GM12878 (cell line): ENCODE measurements at regions not wholly inside any gene's neighbourhood (a gene's known extent, or its start where the extent isn't known, plus 50 kb on each side); places are given as distances from the start of the nearest gene placed in this dataset.

Source experiments
- ATAC-seq: fragments of 200-7000 bp; cut with Tn5 transposase; 3 replicates; pipeline ENCODE4 v1.9.1; 2020; ENCODE audit warnings: mild to moderate bottlenecking, moderate library complexity
- BruUV-seq: library from RNA; stranded (reverse); fragments of 400-500 nt; replicated peaks from 2 replicates; lab custom pipeline; 2021; lab: Mats Ljungman, UMichigan
- CTCF ChIA-PET: fragments of 300-600 bp; sonication (Branson Sonifier 250); formaldehyde crosslinking; extraction: SDS; loops from one replicate; lab custom pipeline; 2021; ENCODE audit warnings: inconsistent platforms; lab: Yijun Ruan, JAX
- POLR2A ChIA-PET: fragments of 350-600 bp; formaldehyde crosslinking; extraction: SDS; loops from one replicate; lab custom pipeline; 2021; ENCODE audit warnings: inconsistent platforms; lab: Charles Lee
- RAD21 ChIA-PET: fragments of 300-600 bp; sonication (Branson Sonifier 250); formaldehyde crosslinking; loops from one replicate; lab custom pipeline; 2023; ENCODE audit warnings: antibody characterized with exemption; ENCODE audit not compliant: unreplicated experiment; lab: Charles Lee
- SMC1A ChIA-PET: fragments of 300-600 bp; sonication (Branson Sonifier 250); formaldehyde crosslinking; loops from one replicate; lab custom pipeline; 2023; ENCODE audit not compliant: unreplicated experiment, uncharacterized antibody; lab: Charles Lee
- DNase-seq: peaks from one replicate; pipeline ENCODE4 v3.0.0-alpha.2; 2011; ENCODE audit warnings: low read depth, low spot score
- FAIRE-seq: peaks from 3 replicates; lab custom pipeline; 2011; peaks lifted over from hg19 to GRCh38; lab: Jason Lieb, UNC
- H2AFZ ChIP-seq: 2 replicates; pipeline ENCODE4 v1.6.0; 2011; ENCODE audit warnings: low read depth, low read length, control low read depth; ENCODE audit not compliant: control insufficient read depth
- H3K27ac ChIP-seq: 2 replicates; pipeline ENCODE4 v1.5.1; 2011; ENCODE audit warnings: control low read depth; ENCODE audit not compliant: control insufficient read depth, insufficient read depth
- H3K27me3 ChIP-seq, 2 experiments: replicated peaks in 1 of 2; 2 replicates each; pipeline versions ENCODE4 v1.6.0 to v1.6.1; 2011; ENCODE audit warnings: low read length in 1 of 2; ENCODE audit not compliant: control insufficient read depth in 2 of 2, insufficient read depth in 2 of 2
- H3K36me3 ChIP-seq, 2 experiments: 2 replicates each; pipeline ENCODE4 v1.5.1; 2011; ENCODE audit warnings: low read length in 1 of 2; ENCODE audit not compliant: control insufficient read depth in 2 of 2, insufficient read depth in 2 of 2
- H3K4me1 ChIP-seq: 2 replicates; pipeline ENCODE4 v1.6.1; 2011; ENCODE audit warnings: mild to moderate bottlenecking, low read length, moderate library complexity, mixed read lengths; ENCODE audit not compliant: control insufficient read depth, insufficient read depth
- H3K4me2 ChIP-seq: 2 replicates; pipeline ENCODE4 v1.6.0; 2011; ENCODE audit warnings: control low read depth; ENCODE audit not compliant: control insufficient read depth, insufficient read depth
- H3K4me3 ChIP-seq: fragments of 200-600 bp; sonication (generic); 2 replicates; pipeline ENCODE4 v1.5.1; 2016
- H3K79me2 ChIP-seq: 2 replicates; pipeline ENCODE4 v1.6.0; 2011; ENCODE audit warnings: low read length; ENCODE audit not compliant: control insufficient read depth, insufficient read depth
- H3K9ac ChIP-seq: 2 replicates; pipeline ENCODE4 v1.8.0; 2011; ENCODE audit warnings: low read length, control low read depth, mixed read lengths; ENCODE audit not compliant: control insufficient read depth, insufficient read depth
- H3K9me3 ChIP-seq: replicated peaks from 3 replicates; pipeline ENCODE4 v1.5.1; 2011; ENCODE audit warnings: mild to moderate bottlenecking, low read length; ENCODE audit not compliant: control insufficient read depth, insufficient read depth
- H4K20me1 ChIP-seq: 2 replicates; pipeline ENCODE4 v1.6.0; 2011; ENCODE audit not compliant: control insufficient read depth, insufficient read depth
- ATF2 ChIP-seq: IDR thresholded peaks from 2 replicates; pipeline ENCODE4 v1.6.1; 2012; ENCODE audit warnings: low read length, inconsistent platforms
- CHD2 ChIP-seq: IDR thresholded peaks from 2 replicates; pipeline ENCODE4 v1.6.1; 2011; ENCODE audit warnings: low read depth, low read length, improper control_type of control experiment, borderline replicate concordance
- FOXM1 ChIP-seq: IDR thresholded peaks from 2 replicates; pipeline ENCODE4 v1.6.1; 2012; ENCODE audit warnings: low read depth, mild to moderate bottlenecking, inconsistent platforms, low read length, moderate library complexity
- GABPA ChIP-seq: IDR thresholded peaks from 2 replicates; pipeline ENCODE4 v1.6.1; 2014; ENCODE audit warnings: antibody characterized with exemption, low read depth, mild to moderate bottlenecking, inconsistent platforms
- KDM1A ChIP-seq: fragments of 200-600 bp; sonication (generic); IDR thresholded peaks from 2 replicates; pipeline ENCODE4 v1.6.1; 2016; ENCODE audit warnings: borderline replicate concordance
- NFIC ChIP-seq: IDR thresholded peaks from 2 replicates; pipeline ENCODE4 v1.6.1; 2012; ENCODE audit warnings: low read depth, mild to moderate bottlenecking, inconsistent platforms, low read length, moderate library complexity
- NFYB ChIP-seq: IDR thresholded peaks from 2 replicates; pipeline ENCODE4 v1.6.1; 2011; ENCODE audit warnings: low read depth, mild to moderate bottlenecking, low read length, improper control_type of control experiment, moderate library complexity; ENCODE audit not compliant: insufficient read depth
- NR2C2 ChIP-seq: IDR thresholded peaks from 2 replicates; pipeline ENCODE4 v1.6.1; 2011; ENCODE audit warnings: borderline replicate concordance, low read depth; ENCODE audit not compliant: control insufficient read depth, insufficient read length
- NRF1 ChIP-seq: conservative IDR thresholded peaks from 2 replicates; pipeline ENCODE4 v1.6.1; 2011; ENCODE audit warnings: mild to moderate bottlenecking, low read depth, low read length, improper control_type of control experiment
- RCOR1 ChIP-seq: conservative IDR thresholded peaks from 2 replicates; pipeline ENCODE4 v1.6.1; 2012; ENCODE audit warnings: low read depth, low read length, improper control_type of control experiment
- REST ChIP-seq: IDR thresholded peaks from 2 replicates; pipeline ENCODE4 v1.6.1; 2012; ENCODE audit warnings: mild to moderate bottlenecking, low read depth, low read length
- TAF1 ChIP-seq: IDR thresholded peaks from 2 replicates; pipeline ENCODE4 v1.6.1; 2011; ENCODE audit warnings: mild to moderate bottlenecking, low read depth, low read length, borderline replicate concordance
- TCF12 ChIP-seq: IDR thresholded peaks from 2 replicates; pipeline ENCODE4 v1.6.1; 2011; ENCODE audit warnings: low read depth, mild to moderate bottlenecking, low read length
- USF1 ChIP-seq: IDR thresholded peaks from 2 replicates; pipeline ENCODE4 v1.6.1; 2011; ENCODE audit warnings: borderline replicate concordance, low read depth, mild to moderate bottlenecking, moderate library complexity, mixed read lengths, low read length; ENCODE audit not compliant: insufficient read depth; ENCODE audit errors: extremely low read length
- ZBED1 ChIP-seq: IDR thresholded peaks from 2 replicates; pipeline ENCODE4 v1.6.1; 2016; ENCODE audit warnings: borderline replicate concordance
- ZBTB4 ChIP-seq: fragments of 450-650 bp; formaldehyde crosslinking; IDR thresholded peaks from 2 replicates; pipeline ENCODE4 v1.4.0; 2022; ENCODE audit warnings: mild to moderate bottlenecking, moderate library complexity
- ZSCAN29 ChIP-seq: fragments of 450-650 bp; IDR thresholded peaks from 2 replicates; pipeline ENCODE4 v1.6.1; 2017; ENCODE audit warnings: mild to moderate bottlenecking, moderate library complexity
- WGBS: methylation state at CpG from one replicate; pipeline ENCODE4 v1.1.6; 2016; ENCODE audit warnings: low lambda C conversion rate; ENCODE audit not compliant: insufficient replicate concordance, insufficient coverage; ENCODE audit errors: missing lambda C conversion rate; 5-methylcytosine and 5-hydroxymethylcytosine counted together
- in situ Hi-C: fragments of 300-500 bp; cut with MboI; formaldehyde crosslinking; loops from 9 replicates; pipeline ENCODE4 v1.14.3; 2018; ENCODE audit warnings: mixed read lengths
- intact Hi-C: fragments of 100-400 bp; cut with micrococcal nuclease; formaldehyde crosslinking; loops from one replicate; pipeline ENCODE4 v1.14.2; 2022; ENCODE audit not compliant: unreplicated experiment

- ChIA-PET SMC1A (no interaction called here), POLR2A (no interaction called here), CTCF (no interaction called here), RAD21 (no interaction called here)
- FAIRE-seq (no peak), ATAC-seq (no peak), DNase-seq (no peak)
- H4K20me1 ChIP-seq = no peaks in the 10 kb centered on the region
- no peaks in the 10 kb centered on the region for H3K27me3 ChIP-seq
- H3K4me1 ChIP-seq = no peaks in the 10 kb centered on the region
- H3K9me3 ChIP-seq = no peaks in the 10 kb centered on the region
- H2AFZ ChIP-seq = no peak overlapping the region
- H3K4me2 ChIP-seq = no peak overlapping the region
- no TSS peak for BruUV-seq
- in situ Hi-C loops (no loop called here), intact Hi-C loops (no loop called here)
- WGBS = 13% methylated on average over 7 of the region's 7 CpGs
- H3K27ac ChIP-seq = no peak overlapping the region
- no peaks in the 10 kb centered on the region for H3K79me2 ChIP-seq
- no peak overlapping the region for H3K9ac ChIP-seq
- no peaks in the 10 kb centered on the region for H3K36me3 ChIP-seq
- no peak overlapping the region for H3K4me3 ChIP-seq
- TF ChIP-seq ZBTB4 = no peak
- TF ChIP-seq TCF12 = no peak
- TF ChIP-seq FOXM1 = no peak
- no peak for TF ChIP-seq NFIC
- no peak for TF ChIP-seq KDM1A
- no peak for TF ChIP-seq TAF1
- TF ChIP-seq ZSCAN29 = no peak
- no peak for TF ChIP-seq ATF2
- TF ChIP-seq NR2C2 = no peak
- TF ChIP-seq USF1 = no peak
- no peak for TF ChIP-seq ZBED1
- no peak for TF ChIP-seq GABPA
- TF ChIP-seq RCOR1 = no peak
- TF ChIP-seq REST = no peak
- TF ChIP-seq CHD2 = no peak
- TF ChIP-seq NRF1 = no peak
- no peak for TF ChIP-seq NFYB
These were observed 530.6 kb downstream of the CCDC85A start for GRCh38 chr2:56714400-56714799.
